ENCODE measurements at regions not wholly inside any gene's neighbourhood (a gene's known extent, or its start where the extent isn't known, plus 50 kb on each side); places are given as distances from the start of the nearest gene placed in this dataset.

DNA sequence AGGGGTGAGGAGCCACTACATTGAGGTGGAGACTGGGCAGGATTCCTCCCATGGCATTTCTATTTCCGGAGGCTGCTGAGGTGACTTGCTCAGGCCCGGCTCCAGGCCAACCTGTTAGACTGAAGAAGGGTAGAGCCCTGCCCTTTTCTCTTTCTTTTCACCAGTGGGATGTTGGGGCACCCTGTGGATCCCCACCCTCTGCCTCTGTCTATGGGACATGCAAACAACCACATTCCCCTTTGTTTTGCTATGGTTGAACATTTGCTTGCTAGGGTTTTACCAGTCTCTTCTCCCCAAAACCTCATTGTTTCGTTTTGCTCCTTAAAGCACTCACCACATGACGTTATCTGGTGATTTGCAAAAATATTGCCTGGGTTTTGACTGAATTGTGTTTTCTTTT is 183.3 kb downstream of the ARL4C start:
- Histone ChIP-seq H3K27me3 (ENCODE audit: control insufficient read depth, low read length) (no peaks in the 10 kb centered on the region), H3K79me2 (ENCODE audit: control insufficient read depth, low read length) (no peaks in the 10 kb centered on the region), H3K9me2 (replicated peaks; ENCODE audit: control insufficient read depth, low read length) (no peaks in the 10 kb centered on the region), H3K27ac (ENCODE audit: low read depth, low read length) (no peak overlapping the region), H3K4me2 (ENCODE audit: low read length) (no peak overlapping the region), H4K20me1 (ENCODE audit: control insufficient read depth, insufficient read depth, low read depth, low read length) (no peaks in the 10 kb centered on the region), H3K36me3 (ENCODE audit: control insufficient read depth, low read length) (no peaks in the 10 kb centered on the region), H3K9me3 (ENCODE audit: control insufficient read depth, insufficient read depth, low read length) (no peaks in the 10 kb centered on the region), H3K4me1 (ENCODE audit: control insufficient read depth, low read length) (peaks cover 12% of the 10 kb centered on the region), H3K4me3 (ENCODE audit: low read length) (no peak overlapping the region), H3F3A (ENCODE audit: control insufficient read depth, insufficient read depth) (no peaks in the 10 kb centered on the region)
- TF ChIP-seq, protein P1, sequence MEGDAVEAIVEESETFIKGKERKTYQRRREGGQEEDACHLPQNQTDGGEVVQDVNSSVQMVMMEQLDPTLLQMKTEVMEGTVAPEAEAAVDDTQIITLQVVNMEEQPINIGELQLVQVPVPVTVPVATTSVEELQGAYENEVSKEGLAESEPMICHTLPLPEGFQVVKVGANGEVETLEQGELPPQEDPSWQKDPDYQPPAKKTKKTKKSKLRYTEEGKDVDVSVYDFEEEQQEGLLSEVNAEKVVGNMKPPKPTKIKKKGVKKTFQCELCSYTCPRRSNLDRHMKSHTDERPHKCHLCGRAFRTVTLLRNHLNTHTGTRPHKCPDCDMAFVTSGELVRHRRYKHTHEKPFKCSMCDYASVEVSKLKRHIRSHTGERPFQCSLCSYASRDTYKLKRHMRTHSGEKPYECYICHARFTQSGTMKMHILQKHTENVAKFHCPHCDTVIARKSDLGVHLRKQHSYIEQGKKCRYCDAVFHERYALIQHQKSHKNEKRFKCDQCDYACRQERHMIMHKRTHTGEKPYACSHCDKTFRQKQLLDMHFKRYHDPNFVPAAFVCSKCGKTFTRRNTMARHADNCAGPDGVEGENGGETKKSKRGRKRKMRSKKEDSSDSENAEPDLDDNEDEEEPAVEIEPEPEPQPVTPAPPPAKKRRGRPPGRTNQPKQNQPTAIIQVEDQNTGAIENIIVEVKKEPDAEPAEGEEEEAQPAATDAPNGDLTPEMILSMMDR (IDR thresholded peaks at IDR 0.05; ENCODE audit: low read depth, low read length, poor library complexity, severe bottlenecking), result no peak
- TF ChIP-seq EZH2phosphoT487 (IDR thresholded peaks at IDR 0.05; ENCODE audit: borderline replicate concordance, low read length), result no peak

DNA sequence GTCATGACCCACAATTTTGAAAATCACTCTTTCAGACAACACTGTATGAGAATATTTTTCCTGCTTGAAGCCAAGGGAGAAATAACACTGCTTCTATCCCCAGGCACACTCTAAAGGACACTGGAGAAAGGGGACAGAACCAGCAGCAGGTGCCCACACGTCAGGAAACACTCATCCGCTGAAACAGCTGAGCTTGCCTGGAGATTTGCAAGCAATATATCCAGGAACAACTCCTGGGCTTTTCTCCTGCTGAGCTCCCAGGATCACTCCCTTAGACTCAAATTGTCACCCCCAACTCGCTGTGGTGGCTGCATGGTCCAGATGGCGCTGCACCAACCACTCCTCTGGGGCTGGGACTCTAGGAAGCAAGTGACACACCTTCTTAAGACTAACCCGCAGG is 186.7 kb downstream of the ARL4C start:
- Histone ChIP-seq H3K79me2 (ENCODE audit: control insufficient read depth, low read length) (no peaks in the 10 kb centered on the region), H3K27ac (ENCODE audit: low read depth, low read length) (no peak overlapping the region), H4K20me1 (ENCODE audit: control insufficient read depth, insufficient read depth, low read depth, low read length) (no peaks in the 10 kb centered on the region), H3K4me3 (ENCODE audit: low read length) (no peak overlapping the region), H3K9me3 (ENCODE audit: control insufficient read depth, insufficient read depth, low read length) (no peaks in the 10 kb centered on the region), H3F3A (ENCODE audit: control insufficient read depth, insufficient read depth) (no peaks in the 10 kb centered on the region), H3K4me1 (ENCODE audit: control insufficient read depth, low read length) (peaks cover 17% of the 10 kb centered on the region), H3K36me3 (ENCODE audit: control insufficient read depth, low read length) (no peaks in the 10 kb centered on the region), H3K4me2 (ENCODE audit: low read length) (no peak overlapping the region), H3K27me3 (ENCODE audit: control insufficient read depth, low read length) (no peaks in the 10 kb centered on the region), H3K9me2 (replicated peaks; ENCODE audit: control insufficient read depth, low read length) (no peaks in the 10 kb centered on the region)
- TF ChIP-seq, protein P1 (IDR thresholded peaks at IDR 0.05; ENCODE audit: low read depth, low read length, poor library complexity, severe bottlenecking), result no peak

DNA sequence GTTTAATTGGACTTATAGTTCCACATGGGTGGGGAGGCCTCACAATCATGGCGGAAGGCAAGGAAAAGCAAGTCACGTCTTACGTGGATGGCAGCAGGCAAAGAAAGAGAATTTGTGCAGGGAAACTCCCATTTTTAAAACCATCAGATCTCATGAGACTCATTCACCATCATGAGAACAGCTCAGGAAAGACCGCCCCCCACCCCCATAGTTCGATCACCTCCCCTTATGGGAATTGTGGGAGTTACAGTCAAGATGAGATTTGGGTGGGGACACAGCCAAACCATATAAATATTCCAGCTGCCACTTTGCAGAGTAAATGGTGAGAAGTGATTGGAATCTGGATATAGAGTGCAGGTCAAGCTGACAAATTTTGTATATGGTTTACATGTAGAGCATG is 187.4 kb downstream of the ARL4C start:
- no peaks in the 10 kb centered on the region for H3F3A ChIP-seq (ENCODE audit: control insufficient read depth, insufficient read depth)
- no peaks in the 10 kb centered on the region for H3K9me2 ChIP-seq (replicated peaks; ENCODE audit: control insufficient read depth, low read length)
- no peaks in the 10 kb centered on the region for H4K20me1 ChIP-seq (ENCODE audit: control insufficient read depth, insufficient read depth, low read depth, low read length)
- no peaks in the 10 kb centered on the region for H3K79me2 ChIP-seq (ENCODE audit: control insufficient read depth, low read length)
- peak overlapping the region; percentile 40 for H3K4me2 ChIP-seq (ENCODE audit: low read length)
- no peaks in the 10 kb centered on the region for H3K27me3 ChIP-seq (ENCODE audit: control insufficient read depth, low read length)
- H3K4me3 ChIP-seq (ENCODE audit: low read length), result no peak overlapping the region
- H3K9me3 ChIP-seq (ENCODE audit: control insufficient read depth, insufficient read depth, low read length), result no peaks in the 10 kb centered on the region
- no peak overlapping the region for H3K27ac ChIP-seq (ENCODE audit: low read depth, low read length)
- no peak for TF ChIP-seq EZH2phosphoT487 (IDR thresholded peaks at IDR 0.05; ENCODE audit: borderline replicate concordance, low read length)
- H3K36me3 ChIP-seq (ENCODE audit: control insufficient read depth, low read length), result no peaks in the 10 kb centered on the region
- peaks cover 17% of the 10 kb centered on the region for H3K4me1 ChIP-seq (ENCODE audit: control insufficient read depth, low read length)

DNA sequence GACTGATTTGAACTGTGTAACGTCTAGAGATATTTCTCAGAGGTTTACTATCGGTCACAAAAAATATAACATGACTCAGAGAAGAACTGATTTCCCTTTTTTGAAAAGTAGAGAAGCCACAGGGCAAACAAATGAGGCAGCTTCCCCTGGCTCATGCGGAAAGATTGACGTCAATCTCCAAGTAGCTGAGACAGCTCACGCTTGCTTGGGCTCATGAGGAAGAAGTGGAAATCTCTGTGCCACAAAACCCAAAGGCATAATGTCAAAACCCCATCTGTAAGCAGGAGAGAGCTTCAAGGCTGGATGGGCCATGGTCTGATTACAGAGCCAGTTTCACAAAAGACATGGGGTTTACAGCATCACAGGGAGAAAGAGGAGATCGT is 188.1 kb downstream of the ARL4C start:
- no peaks in the 10 kb centered on the region for H3K9me3 ChIP-seq (ENCODE audit: control insufficient read depth, insufficient read depth, low read length)
- H3K9me2 ChIP-seq (replicated peaks; ENCODE audit: control insufficient read depth, low read length), result no peaks in the 10 kb centered on the region
- TF ChIP-seq, protein P1 (IDR thresholded peaks at IDR 0.05; ENCODE audit: low read depth, low read length, poor library complexity, severe bottlenecking), result no peak
- TF ChIP-seq EZH2phosphoT487 (IDR thresholded peaks at IDR 0.05; ENCODE audit: borderline replicate concordance, low read length), result no peak
- H3K4me2 ChIP-seq (ENCODE audit: low read length), result peak overlapping the region; percentile 40
- no peaks in the 10 kb centered on the region for H3F3A ChIP-seq (ENCODE audit: control insufficient read depth, insufficient read depth)
- no peaks in the 10 kb centered on the region for H3K27me3 ChIP-seq (ENCODE audit: control insufficient read depth, low read length)
- peaks cover 17% of the 10 kb centered on the region for H3K4me1 ChIP-seq (ENCODE audit: control insufficient read depth, low read length)
- no peaks in the 10 kb centered on the region for H3K36me3 ChIP-seq (ENCODE audit: control insufficient read depth, low read length)
- 0 out of 2 replicates have a peak overlapping the region, but pooled peaks have one; percentile 27 for H3K4me3 ChIP-seq (ENCODE audit: low read length)
- H3K79me2 ChIP-seq (ENCODE audit: control insufficient read depth, low read length), result no peaks in the 10 kb centered on the region
- peak overlapping the region; percentile 50 for H3K27ac ChIP-seq (ENCODE audit: low read depth, low read length)
- no peaks in the 10 kb centered on the region for H4K20me1 ChIP-seq (ENCODE audit: control insufficient read depth, insufficient read depth, low read depth, low read length)
